H1 (cell line): ENCODE measurements at regions not wholly inside any gene's neighbourhood (a gene's known extent, or its start where the extent isn't known, plus 50 kb on each side); places are given as distances from the start of the nearest gene placed in this dataset.

Experiments
- CTCF ChIA-PET: fragments of 300-600 bp; sonication (Branson Sonifier 250); formaldehyde crosslinking; loops from one replicate; lab custom pipeline; 2021; ENCODE audit not compliant: partially characterized antibody; lab: Charles Lee
- POLR2A ChIA-PET: fragments of 300-600 bp; sonication (Branson Sonifier 250); formaldehyde crosslinking; loops from one replicate; lab custom pipeline; 2021; ENCODE audit warnings: inconsistent platforms; ENCODE audit not compliant: partially characterized antibody; lab: Charles Lee
- DNase-seq, 2 experiments: peaks; one replicate each; pipeline versions ENCODE4 v3.0.0 to v3.0.0-alpha.2; 2010 to 2022; ENCODE audit warnings: low spot score in 2 of 2, low read depth in 1 of 2, mixed read lengths in 1 of 2
- FAIRE-seq: peaks from 2 replicates; lab custom pipeline; 2011; peaks lifted over from hg19 to GRCh38; lab: Jason Lieb, UNC
- H2AFZ ChIP-seq: 2 replicates; pipeline ENCODE4 v1.8.1; 2012; ENCODE audit warnings: low read length, inconsistent platforms
- H2AK5ac ChIP-seq: 2 replicates; pipeline ENCODE4 v1.6.1; 2013; ENCODE audit warnings: low read depth, low read length
- H2BK120ac ChIP-seq: replicated peaks from 2 replicates; pipeline ENCODE3; 2013; ENCODE audit warnings: low read depth, low read length, inconsistent platforms
- H2BK12ac ChIP-seq: 2 replicates; pipeline ENCODE4 v1.6.1; 2013; ENCODE audit warnings: low read depth, low read length
- H2BK15ac ChIP-seq: 2 replicates; pipeline ENCODE4 v1.6.1; 2013; ENCODE audit warnings: low read length
- H2BK20ac ChIP-seq: 2 replicates; pipeline ENCODE4 v1.6.1; 2013; ENCODE audit warnings: low read length
- H2BK5ac ChIP-seq: 2 replicates; pipeline ENCODE4 v1.6.1; 2013; ENCODE audit warnings: low read depth, low read length
- H3K14ac ChIP-seq: 2 replicates; pipeline ENCODE4 v1.6.1; 2013; ENCODE audit warnings: inconsistent platforms; ENCODE audit not compliant: insufficient read length
- H3K18ac ChIP-seq: 2 replicates; pipeline ENCODE4 v1.6.1; 2013; ENCODE audit warnings: low read length; ENCODE audit errors: extremely low read depth
- H3K23ac ChIP-seq: 2 replicates; pipeline ENCODE4 v1.6.1; 2013; ENCODE audit warnings: inconsistent platforms; ENCODE audit not compliant: insufficient read length
- H3K23me2 ChIP-seq: 2 replicates; pipeline ENCODE4 v1.6.1; 2013; ENCODE audit warnings: low read depth, low read length
- H3K27ac ChIP-seq: 2 replicates; pipeline ENCODE4 v1.6.1; 2011; ENCODE audit warnings: low read depth, low read length, inconsistent platforms
- H3K27me3 ChIP-seq, 4 experiments: replicated peaks in 1 of 4; 1 replicate in 1 of 4; 2 replicates in 3 of 4; pipeline versions ENCODE4 v1.6.1 to v1.8.1; 2011 to 2013; ENCODE audit warnings: low read length in 3 of 4, mild to moderate bottlenecking in 3 of 4, inconsistent platforms in 2 of 4, mixed read lengths in 2 of 4, moderate library complexity in 1 of 4; ENCODE audit not compliant: control insufficient read depth in 3 of 4, insufficient read depth in 3 of 4; ENCODE audit errors: extremely low read depth in 1 of 4
- H3K36me3 ChIP-seq, 4 experiments: 2 replicates each; pipeline versions ENCODE4 v1.6.1 to v1.8.1; 2011 to 2013; ENCODE audit warnings: mild to moderate bottlenecking in 4 of 4, low read length in 3 of 4, moderate library complexity in 2 of 4, control low read depth in 1 of 4, inconsistent platforms in 1 of 4; ENCODE audit not compliant: insufficient read depth in 4 of 4, control insufficient read depth in 2 of 4
- H3K4ac ChIP-seq: replicated peaks from 2 replicates; pipeline ENCODE3; 2013; ENCODE audit warnings: low read length, low read depth, mixed read lengths, inconsistent platforms; ENCODE audit not compliant: insufficient read length
- H3K4me1 ChIP-seq, 4 experiments: replicated peaks in 1 of 4; 1 replicate in 1 of 4; 2 replicates in 3 of 4; pipeline versions ENCODE4 v1.6.1 to v1.8.1; 2011 to 2013; ENCODE audit warnings: low read length in 3 of 4, inconsistent platforms in 2 of 4, mixed read lengths in 1 of 4; ENCODE audit not compliant: insufficient read depth in 4 of 4, control insufficient read depth in 3 of 4
- H3K4me2 ChIP-seq, 2 experiments: 2 replicates each; pipeline versions ENCODE4 v1.6.1 to v1.8.1; 2011 to 2013; ENCODE audit warnings: low read depth in 2 of 2, low read length in 2 of 2, control low read depth in 1 of 2, inconsistent platforms in 1 of 2, mild to moderate bottlenecking in 1 of 2; ENCODE audit not compliant: insufficient read depth in 1 of 2
- H3K4me3 ChIP-seq, 4 experiments: fragments of 200-600, 300-600 bp in 1 of 4; sonication (generic), shearing (Covaris generic), sonication (Bioruptor Twin) in 1 of 4; 2 replicates each; pipeline versions ENCODE4 v1.5.1 to v1.8.1; 2011 to 2016; ENCODE audit warnings: low read length in 4 of 4, low read depth in 3 of 4, control low read depth in 2 of 4, inconsistent platforms in 2 of 4, mild to moderate bottlenecking in 2 of 4, mixed read lengths in 1 of 4, moderate library complexity in 1 of 4; ENCODE audit not compliant: insufficient read depth in 2 of 4; ENCODE audit errors: extremely low read depth in 1 of 4
- H3K56ac ChIP-seq: replicated peaks from 2 replicates; pipeline ENCODE3; 2013; ENCODE audit warnings: low read depth, mild to moderate bottlenecking, mixed read lengths, low read length, inconsistent platforms; ENCODE audit not compliant: insufficient read length
- H3K79me1 ChIP-seq: 2 replicates; pipeline ENCODE4 v1.6.1; 2013; ENCODE audit warnings: low read depth, low read length, control low read depth
- H3K79me2 ChIP-seq, 2 experiments: 2 replicates each; pipeline versions ENCODE4 v1.6.1 to v1.8.1; 2012 to 2013; ENCODE audit warnings: low read length in 2 of 2, mild to moderate bottlenecking in 2 of 2, inconsistent platforms in 1 of 2; ENCODE audit not compliant: insufficient read depth in 2 of 2, control insufficient read depth in 1 of 2
- H3K9ac ChIP-seq, 4 experiments: replicated peaks in 1 of 4; 1 replicate in 1 of 4; 2 replicates in 3 of 4; pipeline versions ENCODE4 v1.6.1 to v1.8.1; 2011 to 2013; ENCODE audit warnings: low read depth in 3 of 4, low read length in 3 of 4, control low read depth in 2 of 4, mild to moderate bottlenecking in 2 of 4, moderate library complexity in 2 of 4, inconsistent platforms in 1 of 4; ENCODE audit errors: extremely low read depth in 1 of 4
- H3K9me3 ChIP-seq, 2 experiments: 2 replicates each; pipeline versions ENCODE4 v1.6.1 to v1.8.1; 2012 to 2013; ENCODE audit warnings: mild to moderate bottlenecking in 2 of 2, moderate library complexity in 2 of 2, control low read depth in 1 of 2, inconsistent platforms in 1 of 2, low read depth in 1 of 2, low read length in 1 of 2, mixed read lengths in 1 of 2; ENCODE audit not compliant: insufficient read depth in 2 of 2
- H4K20me1 ChIP-seq, 2 experiments: replicated peaks in 1 of 2; 2 replicates each; pipeline versions ENCODE3 to v1.8.1; 2011 to 2013; ENCODE audit warnings: inconsistent platforms in 2 of 2, low read length in 2 of 2, mild to moderate bottlenecking in 1 of 2; ENCODE audit not compliant: insufficient read depth in 2 of 2, control insufficient read depth in 1 of 2
- H4K5ac ChIP-seq: 2 replicates; pipeline ENCODE4 v1.6.1; 2013; ENCODE audit warnings: low read length, low read depth, mixed read lengths, inconsistent platforms; ENCODE audit not compliant: insufficient read length
- H4K8ac ChIP-seq: 2 replicates; pipeline ENCODE4 v1.8.0; 2013; ENCODE audit warnings: mild to moderate bottlenecking, moderate library complexity, low read length, inconsistent platforms; ENCODE audit not compliant: insufficient read depth; ENCODE audit errors: extremely low read depth
- H4K91ac ChIP-seq: replicated peaks from 2 replicates; pipeline ENCODE3; 2013; ENCODE audit warnings: low read length, mixed read lengths, inconsistent platforms; ENCODE audit not compliant: insufficient read length
- CTBP2 ChIP-seq: IDR thresholded peaks from 2 replicates; pipeline ENCODE4 v1.7.0; 2011; ENCODE audit warnings: borderline replicate concordance, mild to moderate bottlenecking, moderate library complexity, mixed read lengths, low read length; ENCODE audit not compliant: insufficient read depth, insufficient read length
- RXRA ChIP-seq: IDR thresholded peaks from 2 replicates; pipeline ENCODE4 v1.6.1; 2011; ENCODE audit warnings: low read depth, mild to moderate bottlenecking, low read length, moderate library complexity; ENCODE audit not compliant: insufficient read depth
- ZNF274 ChIP-seq: IDR thresholded peaks from 2 replicates; pipeline ENCODE4 v1.7.0; 2012; ENCODE audit warnings: low read length, borderline replicate concordance; ENCODE audit errors: extremely low read depth
- WGBS, 2 experiments: shearing (Covaris generic) in 1 of 2; methylation state at CpG; one replicate each; pipeline versions ENCODE4 v1.1.6 to v1.1.7; 2013 to 2015; ENCODE audit warnings: low lambda C conversion rate in 2 of 2, mixed read lengths in 2 of 2, inconsistent platforms in 1 of 2, low coverage in 1 of 2, missing lambda C conversion rate in 1 of 2; ENCODE audit not compliant: insufficient replicate concordance in 2 of 2, insufficient coverage in 1 of 2, insufficient read length in 1 of 2; ENCODE audit errors: extremely low coverage in 1 of 2, missing lambda C conversion rate in 1 of 2; 5-methylcytosine and 5-hydroxymethylcytosine counted together

GRCh38 chr6:22146678-22146930, 150.2 kb downstream of the PRL start:
- no peaks in the 10 kb centered on the region for H3K36me3 ChIP-seq
- H3K4me3 ChIP-seq = no peak overlapping the region
- no peak overlapping the region for H3K9ac ChIP-seq
- H4K91ac ChIP-seq = no peak overlapping the region
- no peak overlapping the region for H2BK20ac ChIP-seq
- no peak overlapping the region for H4K5ac ChIP-seq
- peak overlapping the region; percentile 90; the same call in 1 of the 2 replicates for H4K8ac ChIP-seq
- peaks cover 0 to 6% of the 10 kb centered on the region in 2 experiments; a peak in 1 of 4 replicates for H3K79me2 ChIP-seq
- peak overlapping the region; percentile 19; the same call in 1 of the 2 replicates for H2BK5ac ChIP-seq
- FAIRE-seq = no peak
- CTCF ChIA-PET = interaction anchor here (1.2 kb wide), 1 partner anchor 568 kb away, joined by 3 read pairs; no protein-coding TSS in a partner anchor
- H2AK5ac ChIP-seq = peak overlapping the region; percentile 55; the same call in 1 of the 2 replicates
- H2BK12ac ChIP-seq = peak overlapping the region; percentile 43; the same call in 1 of the 2 replicates
- no peak overlapping the region for H3K56ac ChIP-seq
- no peak overlapping the region for H3K14ac ChIP-seq
- no peaks in the 10 kb centered on the region for H3K23me2 ChIP-seq
- TF ChIP-seq ZNF274 = no peak
- TF ChIP-seq RXRA = no peak
- no peak for TF ChIP-seq CTBP2
- TF ChIP-seq, all 59 proteins: peak for 0
- no peak overlapping the region for H2BK15ac ChIP-seq
- H3K79me1 ChIP-seq = no peaks in the 10 kb centered on the region; the same call in 1 of the 2 replicates
- H3K18ac ChIP-seq = no peak overlapping the region
- no peak overlapping the region for H2AFZ ChIP-seq
- POLR2A ChIA-PET = no interaction called here
- 90% methylated on average over 17 of the region's 17 CpGs; no CpG with 5 or more reads in 1 of the 2 experiments for WGBS, 2 experiments
- H3K4me2 ChIP-seq = no peak overlapping the region; a peak in 2 of 4 replicates
- H3K27me3 ChIP-seq = no peaks in the 10 kb centered on the region
- no peak overlapping the region for H3K27ac ChIP-seq
- H2BK120ac ChIP-seq = no peak overlapping the region
- no peak overlapping the region for H3K23ac ChIP-seq
- H4K20me1 ChIP-seq = peaks cover 0 to 1% of the 10 kb centered on the region in 2 experiments
- no peak for DNase-seq
- H3K4ac ChIP-seq = no peak overlapping the region
- H3K4me1 ChIP-seq = peaks cover 8 to 30% (median 20%) of the 10 kb centered on the region in 4 experiments
- H3K9me3 ChIP-seq = no peaks in the 10 kb centered on the region
